Type B pancreatic cell (in vitro differentiated cells): ENCODE measurements at regions not wholly inside any gene's neighbourhood (a gene's known extent, or its start where the extent isn't known, plus 50 kb on each side); places are given as distances from the start of the nearest gene placed in this dataset.
A peak's percentile ranks its signal among the peaks of the same experiment; 100 is the strongest.
"Not testable (repeated sequence)": the region's sequence is repeated elsewhere in the genome, so short reads cannot be mapped to it uniquely, and the experiment has no call there.

Source experiments
- DNase-seq: peaks from one replicate; pipeline ENCODE4 v3.0.0; 2021; ENCODE audit warnings: mixed read lengths; ENCODE audit not compliant: unreplicated experiment; ENCODE audit errors: extremely low spot score
- H3K27ac Mint-ChIP-seq: 2 replicates; pipeline ENCODE4 v1.8.0; 2021; ENCODE audit warnings: mild to moderate bottlenecking, mixed read lengths
- H3K27me3 Mint-ChIP-seq: 2 replicates; pipeline ENCODE4 v1.8.0; 2021; ENCODE audit warnings: mixed read lengths
- H3K36me3 Mint-ChIP-seq: 2 replicates; pipeline ENCODE4 v1.8.0; 2021; ENCODE audit warnings: mixed read lengths
- H3K4me1 Mint-ChIP-seq: one replicate; pipeline ENCODE4 v1.8.0; 2021; ENCODE audit warnings: mixed read lengths; ENCODE audit not compliant: unreplicated experiment
- H3K4me3 Mint-ChIP-seq: 2 replicates; pipeline ENCODE4 v1.8.0; 2021; ENCODE audit warnings: mild to moderate bottlenecking, mixed read lengths
- H3K9me3 Mint-ChIP-seq: 2 replicates; pipeline ENCODE4 v1.8.0; 2021; ENCODE audit warnings: mixed read lengths
- CTCF ChIP-seq: fragments of 200-600 bp; sonication (generic); conservative IDR thresholded peaks from 2 replicates; pipeline ENCODE4 v1.5.0; 2021; ENCODE audit warnings: antibody characterized with exemption, mild to moderate bottlenecking

- Mint-ChIP-seq H3K4me3 (no peak overlapping the region), H3K9me3 (peaks cover 4% of the 10 kb centered on the region), H3K36me3 (no peaks in the 10 kb centered on the region), H3K27me3 (no peaks in the 10 kb centered on the region), H3K4me1 (peaks cover 18% of the 10 kb centered on the region), H3K27ac (no peak overlapping the region)
- no peak for DNase-seq
- no peak for TF ChIP-seq CTCF
Observed at GRCh38 chr5:39539470-39539869, 114.7 kb upstream of the DAB2 start.

- DNase-seq, result no peak
- H3K27ac Mint-ChIP-seq, result peak overlapping the region; percentile 74
- H3K36me3 Mint-ChIP-seq, result no peaks in the 10 kb centered on the region
- H3K9me3 Mint-ChIP-seq, result peaks cover 4% of the 10 kb centered on the region
- peaks cover 32% of the 10 kb centered on the region for H3K4me1 Mint-ChIP-seq
- H3K4me3 Mint-ChIP-seq, result no peak overlapping the region
- no peak for TF ChIP-seq CTCF
- no peaks in the 10 kb centered on the region for H3K27me3 Mint-ChIP-seq
Observed at GRCh38 chr5:39534690-39535089, 109.9 kb upstream of the DAB2 start.

- Mint-ChIP-seq H3K36me3 (no peaks in the 10 kb centered on the region), H3K27ac (peak overlapping the region; percentile 74), H3K4me3 (peak overlapping the region; percentile 16), H3K27me3 (no peaks in the 10 kb centered on the region), H3K9me3 (no peaks in the 10 kb centered on the region), H3K4me1 (peaks cover 28% of the 10 kb centered on the region)
- TF ChIP-seq CTCF, result no peak
- DNase-seq, result no peak
Observed at GRCh38 chr5:39533749-39534148, 109.0 kb upstream of the DAB2 start.

- DNase-seq, result no peak
- Mint-ChIP-seq H3K9me3 (no peaks in the 10 kb centered on the region), H3K4me1 (peaks cover 23% of the 10 kb centered on the region), H3K27me3 (no peaks in the 10 kb centered on the region), H3K27ac (no peak overlapping the region), H3K4me3 (no peak overlapping the region), H3K36me3 (no peaks in the 10 kb centered on the region)
- no peak for TF ChIP-seq CTCF
Observed at GRCh38 chr5:39532511-39532910, 107.7 kb upstream of the DAB2 start.

GRCh38 chr5:39531306-39531705, 106.5 kb upstream of the DAB2 start:
- H3K27me3 Mint-ChIP-seq, result no peaks in the 10 kb centered on the region
- no peaks in the 10 kb centered on the region for H3K36me3 Mint-ChIP-seq
- TF ChIP-seq CTCF, result no peak
- H3K9me3 Mint-ChIP-seq, result no peaks in the 10 kb centered on the region
- H3K4me1 Mint-ChIP-seq, result peaks cover 25% of the 10 kb centered on the region
- H3K4me3 Mint-ChIP-seq, result no peak overlapping the region
- no peak for DNase-seq
- H3K27ac Mint-ChIP-seq, result no peak overlapping the region

GRCh38 chr5:39526914-39527477, 102.2 kb upstream of the DAB2 start:
- Mint-ChIP-seq H3K4me1 (peaks cover 10% of the 10 kb centered on the region), H3K9me3 (no peaks in the 10 kb centered on the region), H3K36me3 (no peaks in the 10 kb centered on the region), H3K4me3 (no peak overlapping the region), H3K27ac (peak overlapping the region; percentile 39), H3K27me3 (no peaks in the 10 kb centered on the region)
- no peak for DNase-seq
- no peak for TF ChIP-seq CTCF

- DNase-seq, H3K9me3 Mint-ChIP-seq, H3K36me3 Mint-ChIP-seq, H3K4me3 Mint-ChIP-seq, H3K27me3 Mint-ChIP-seq, H3K27ac Mint-ChIP-seq: not testable (repeated sequence)
- H3K4me1 Mint-ChIP-seq, result peaks cover 16% of the 10 kb centered on the region
Observed at GRCh38 chr5:39525781-39526180, 101.0 kb upstream of the DAB2 start.
